Osteoblast (primary cell): ENCODE measurements at regions not wholly inside any gene's neighbourhood (a gene's known extent, or its start where the extent isn't known, plus 50 kb on each side); places are given as distances from the start of the nearest gene placed in this dataset.

Experiments
- DNase-seq: peaks from one replicate; pipeline ENCODE4 v3.0.0; 2011; ENCODE audit warnings: low spot score, mixed read lengths; ENCODE audit not compliant: insufficient read length; ENCODE audit errors: missing footprints
- H2AFZ ChIP-seq: 2 replicates; pipeline ENCODE4 v1.6.0; 2011; ENCODE audit warnings: mild to moderate bottlenecking, low read length
- H3K27ac ChIP-seq: 2 replicates; pipeline ENCODE4 v1.5.1; 2011; ENCODE audit warnings: mild to moderate bottlenecking, low read depth, low read length, moderate library complexity
- H3K27me3 ChIP-seq: 2 replicates; pipeline ENCODE4 v1.6.0; 2012; ENCODE audit warnings: mild to moderate bottlenecking, control low read depth, inconsistent platforms, low read length, moderate library complexity; ENCODE audit not compliant: insufficient read depth
- H3K36me3 ChIP-seq: 2 replicates; pipeline ENCODE4 v1.5.1; 2011; ENCODE audit warnings: mild to moderate bottlenecking, low read length, control low read depth, moderate library complexity; ENCODE audit not compliant: insufficient read depth
- H3K4me1 ChIP-seq: 2 replicates; pipeline ENCODE4 v1.5.1; 2011; ENCODE audit warnings: mild to moderate bottlenecking, low read length, control low read depth, moderate library complexity; ENCODE audit not compliant: insufficient read depth
- H3K4me2 ChIP-seq: 2 replicates; pipeline ENCODE4 v1.6.0; 2011; ENCODE audit warnings: mild to moderate bottlenecking, low read length; ENCODE audit not compliant: insufficient read depth
- H3K4me3 ChIP-seq: fragments of 200-600 bp; sonication (generic); 3 replicates; pipeline ENCODE4 v1.5.1; 2012; ENCODE audit warnings: mild to moderate bottlenecking, low read length, inconsistent platforms; ENCODE audit not compliant: insufficient read depth
- H3K79me2 ChIP-seq: 2 replicates; pipeline ENCODE4 v1.6.0; 2012; ENCODE audit warnings: mild to moderate bottlenecking, low read length, control low read depth, inconsistent platforms; ENCODE audit not compliant: insufficient read depth
- H3K9me3 ChIP-seq: 2 replicates; pipeline ENCODE4 v1.5.1; 2011; ENCODE audit warnings: low read depth, low read length, control low read depth
- H4K20me1 ChIP-seq: 2 replicates; pipeline ENCODE4 v1.6.0; 2012; ENCODE audit warnings: mild to moderate bottlenecking, low read length, control low read depth; ENCODE audit not compliant: insufficient read depth
- TF ChIP-seq, protein P1 (sequence below): IDR thresholded peaks from 2 replicates; pipeline ENCODE4 v1.5.1; 2011; ENCODE audit warnings: mild to moderate bottlenecking, low read depth, low read length, moderate library complexity; ENCODE audit errors: extremely low read depth

DNA sequence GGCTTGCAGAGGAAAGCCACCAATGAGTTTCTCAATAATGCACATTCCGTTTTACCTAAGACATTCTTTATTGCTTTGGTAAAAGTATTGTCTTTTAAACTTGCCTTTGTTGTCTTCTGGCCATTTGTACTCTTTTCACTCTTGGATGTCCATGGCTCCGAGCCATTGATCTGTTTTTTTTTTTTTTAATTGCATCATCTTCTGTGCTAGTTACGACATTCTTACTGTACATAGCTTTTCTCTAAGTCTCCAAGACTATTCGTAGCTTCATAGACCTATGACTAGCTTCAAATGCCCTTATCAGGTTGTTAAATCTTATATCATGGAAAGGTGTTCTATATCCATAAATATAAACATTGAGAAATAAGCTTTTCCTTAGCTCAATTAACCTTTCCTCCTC lies 1522.6 kb downstream of the FAM181B start:
- no peak for DNase-seq
- H3K4me1 ChIP-seq: no peaks in the 10 kb centered on the region

DNA sequence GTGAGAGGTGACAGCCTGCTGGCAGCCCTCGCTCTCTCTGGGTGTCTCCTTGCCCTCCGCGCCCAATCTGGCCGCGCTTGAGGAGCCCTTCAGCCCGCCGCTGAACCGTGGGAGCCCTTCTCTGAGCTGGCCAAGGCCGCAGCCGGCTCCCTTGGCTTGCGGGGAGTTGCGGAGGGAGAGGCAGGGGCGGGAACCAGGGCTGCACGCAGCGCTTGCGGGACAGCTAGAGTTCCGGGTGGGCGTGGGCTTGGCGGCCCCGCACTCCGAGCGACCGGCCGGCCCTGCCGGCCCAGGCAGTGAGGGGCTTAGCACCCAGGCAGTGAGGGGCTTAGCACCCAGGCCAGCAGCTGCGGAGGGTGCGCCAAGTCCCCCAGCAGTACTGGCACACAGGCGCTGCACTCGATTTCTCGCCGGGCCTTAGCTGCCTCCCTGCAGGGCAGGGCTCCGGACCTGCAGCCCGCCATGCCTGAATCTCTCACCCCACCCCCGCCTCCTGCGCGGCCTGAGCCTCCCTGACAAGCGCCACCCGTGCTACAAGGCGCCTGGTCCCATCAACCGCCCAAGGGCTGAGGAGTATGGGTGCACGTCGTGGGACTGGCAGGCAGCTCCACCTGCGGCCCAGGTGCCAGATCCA lies 1526.1 kb downstream of the FAM181B start:
- Histone ChIP-seq H3K27me3 (no peaks in the 10 kb centered on the region), H3K27ac (no peak overlapping the region), H3K4me2 (no peak overlapping the region), H3K79me2 (no peaks in the 10 kb centered on the region), H3K4me3 (no peak overlapping the region), H2AFZ (no peak overlapping the region), H3K4me1 (no peaks in the 10 kb centered on the region), H4K20me1 (no peaks in the 10 kb centered on the region), H3K36me3 (no peaks in the 10 kb centered on the region), H3K9me3 (no peaks in the 10 kb centered on the region)
- TF ChIP-seq, protein P1, sequence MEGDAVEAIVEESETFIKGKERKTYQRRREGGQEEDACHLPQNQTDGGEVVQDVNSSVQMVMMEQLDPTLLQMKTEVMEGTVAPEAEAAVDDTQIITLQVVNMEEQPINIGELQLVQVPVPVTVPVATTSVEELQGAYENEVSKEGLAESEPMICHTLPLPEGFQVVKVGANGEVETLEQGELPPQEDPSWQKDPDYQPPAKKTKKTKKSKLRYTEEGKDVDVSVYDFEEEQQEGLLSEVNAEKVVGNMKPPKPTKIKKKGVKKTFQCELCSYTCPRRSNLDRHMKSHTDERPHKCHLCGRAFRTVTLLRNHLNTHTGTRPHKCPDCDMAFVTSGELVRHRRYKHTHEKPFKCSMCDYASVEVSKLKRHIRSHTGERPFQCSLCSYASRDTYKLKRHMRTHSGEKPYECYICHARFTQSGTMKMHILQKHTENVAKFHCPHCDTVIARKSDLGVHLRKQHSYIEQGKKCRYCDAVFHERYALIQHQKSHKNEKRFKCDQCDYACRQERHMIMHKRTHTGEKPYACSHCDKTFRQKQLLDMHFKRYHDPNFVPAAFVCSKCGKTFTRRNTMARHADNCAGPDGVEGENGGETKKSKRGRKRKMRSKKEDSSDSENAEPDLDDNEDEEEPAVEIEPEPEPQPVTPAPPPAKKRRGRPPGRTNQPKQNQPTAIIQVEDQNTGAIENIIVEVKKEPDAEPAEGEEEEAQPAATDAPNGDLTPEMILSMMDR: no peak
- peak; percentile 2 for DNase-seq

More for the DNA sequence above, 1522.6 kb downstream of the FAM181B start:
- no peak overlapping the region for H3K4me3 ChIP-seq
- no peak overlapping the region for H2AFZ ChIP-seq
- H3K36me3 ChIP-seq: no peaks in the 10 kb centered on the region
- no peaks in the 10 kb centered on the region for H3K27me3 ChIP-seq
- H3K4me2 ChIP-seq: no peak overlapping the region
- no peak overlapping the region for H3K27ac ChIP-seq
- H4K20me1 ChIP-seq: no peaks in the 10 kb centered on the region
- H3K79me2 ChIP-seq: no peaks in the 10 kb centered on the region
- H3K9me3 ChIP-seq: no peaks in the 10 kb centered on the region
- TF ChIP-seq, protein P1: no peak

DNA sequence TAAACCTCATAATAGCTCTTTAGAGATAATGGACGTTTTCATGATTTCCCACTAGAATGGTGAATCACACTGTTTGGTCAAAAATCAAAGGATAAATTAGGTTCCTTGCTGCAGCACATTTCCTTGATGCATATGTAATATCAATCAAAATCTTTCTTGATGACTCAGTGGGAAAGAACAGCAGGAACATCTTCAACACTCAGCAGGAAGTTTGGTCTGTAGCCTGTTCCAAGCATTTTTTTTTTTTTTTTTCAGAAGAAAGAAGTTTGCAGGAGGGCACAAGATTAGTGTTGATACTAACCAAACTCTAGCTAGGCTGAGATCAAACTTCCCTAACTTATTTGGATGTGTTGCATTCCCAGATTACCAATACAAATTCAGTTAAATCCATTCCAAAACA lies 1529.8 kb downstream of the FAM181B start:
- TF ChIP-seq, protein P1: no peak
- no peaks in the 10 kb centered on the region for H3K27me3 ChIP-seq
- no peaks in the 10 kb centered on the region for H3K79me2 ChIP-seq
- no peaks in the 10 kb centered on the region for H3K9me3 ChIP-seq
- H3K36me3 ChIP-seq: no peaks in the 10 kb centered on the region
- no peak overlapping the region for H3K4me3 ChIP-seq
- no peak overlapping the region for H3K4me2 ChIP-seq
- DNase-seq: no peak
- H3K4me1 ChIP-seq: no peaks in the 10 kb centered on the region
- no peak overlapping the region for H2AFZ ChIP-seq
- no peaks in the 10 kb centered on the region for H4K20me1 ChIP-seq
- no peak overlapping the region for H3K27ac ChIP-seq

DNA sequence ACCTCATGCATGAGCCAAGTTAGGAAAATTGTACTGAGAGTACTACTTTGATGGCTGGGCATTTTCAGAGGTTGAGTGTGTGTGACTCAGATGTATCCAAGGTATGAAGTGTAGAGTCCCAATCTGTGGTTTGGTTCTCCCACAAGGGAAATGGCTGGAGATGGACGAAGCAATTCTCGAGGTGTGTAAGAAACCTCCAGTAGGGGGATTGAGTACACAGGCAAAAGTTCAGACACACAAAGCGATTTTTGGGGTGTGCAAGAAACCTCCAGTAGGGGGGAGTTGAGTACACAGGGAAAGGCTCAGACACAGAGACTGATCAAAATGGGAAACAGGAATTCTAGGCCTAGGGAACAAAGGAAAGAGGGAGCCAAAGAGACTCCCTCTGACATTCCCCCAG lies 1536.3 kb downstream of the FAM181B start:
- no peaks in the 10 kb centered on the region for H3K4me1 ChIP-seq
- no peaks in the 10 kb centered on the region for H3K79me2 ChIP-seq
- H3K36me3 ChIP-seq: no peaks in the 10 kb centered on the region
- no peak overlapping the region for H3K4me2 ChIP-seq
- TF ChIP-seq, protein P1: no peak
- no peaks in the 10 kb centered on the region for H3K9me3 ChIP-seq
- H3K27me3 ChIP-seq: no peaks in the 10 kb centered on the region
- DNase-seq: no peak
- H2AFZ ChIP-seq: no peak overlapping the region
- H3K27ac ChIP-seq: no peak overlapping the region
- no peaks in the 10 kb centered on the region for H4K20me1 ChIP-seq
- H3K4me3 ChIP-seq: no peak overlapping the region
